CD4-positive, alpha-beta T cell treated with Interleukin-12 subunit alpha and Interleukin-12 subunit beta, for 1 hour (primary cell): ENCODE measurements at regions not wholly inside any gene's neighbourhood (a gene's known extent, or its start where the extent isn't known, plus 50 kb on each side); places are given as distances from the start of the nearest gene placed in this dataset.

ENCODE experiments used
- DNase-seq: peaks from one replicate; pipeline ENCODE4 v3.0.0-alpha.2; 2020

GRCh38 chr6:19042420-19042819 is 655.3 kb downstream of the RNF144B start:
- DNase-seq: no peak

DNA sequence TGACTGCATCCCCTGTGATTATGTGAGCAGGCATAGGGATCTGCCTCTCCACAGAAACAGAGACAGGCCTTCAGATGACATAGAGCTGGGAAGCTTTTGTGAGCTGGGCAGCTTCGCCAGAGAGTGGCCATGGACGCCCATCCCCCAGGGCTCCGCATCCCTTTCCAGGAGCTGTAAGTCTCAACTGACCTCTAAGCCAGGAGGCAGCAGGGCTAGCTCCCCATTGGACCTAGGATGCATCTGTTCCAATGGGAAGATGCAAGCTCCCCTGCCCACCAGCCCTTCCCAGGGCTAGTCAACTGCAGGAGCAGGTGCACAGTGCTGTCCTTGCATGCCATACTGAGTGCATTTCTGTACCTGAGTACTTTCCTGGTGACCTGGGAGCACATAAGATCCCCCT is 663.6 kb downstream of the RNF144B start:
- DNase-seq: no peak

GRCh38 chr6:19052219-19052618 is 665.1 kb downstream of the RNF144B start:
- no peak for DNase-seq

GRCh38 chr6:19059102-19059501 is 672.0 kb downstream of the RNF144B start:
- DNase-seq: no peak

DNA sequence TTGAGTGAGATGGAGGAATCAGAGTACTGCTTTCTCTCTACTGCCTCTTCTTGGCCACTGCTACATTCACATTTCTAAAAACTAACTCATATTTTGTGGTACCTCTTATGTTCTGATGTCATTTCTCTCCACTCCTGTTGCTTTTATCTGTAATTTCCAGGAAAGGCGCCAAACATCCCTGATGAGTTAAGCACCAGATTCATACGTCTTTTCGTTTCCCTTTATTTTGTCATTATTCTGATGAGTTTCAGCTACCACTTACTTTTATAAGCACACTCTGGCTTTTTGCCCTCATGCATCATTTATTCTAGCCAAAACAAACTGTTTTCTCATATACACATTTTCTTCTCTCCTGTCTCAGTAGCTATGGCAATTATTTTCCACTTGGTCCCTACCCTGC is 680.0 kb downstream of the RNF144B start:
- no peak for DNase-seq

DNA sequence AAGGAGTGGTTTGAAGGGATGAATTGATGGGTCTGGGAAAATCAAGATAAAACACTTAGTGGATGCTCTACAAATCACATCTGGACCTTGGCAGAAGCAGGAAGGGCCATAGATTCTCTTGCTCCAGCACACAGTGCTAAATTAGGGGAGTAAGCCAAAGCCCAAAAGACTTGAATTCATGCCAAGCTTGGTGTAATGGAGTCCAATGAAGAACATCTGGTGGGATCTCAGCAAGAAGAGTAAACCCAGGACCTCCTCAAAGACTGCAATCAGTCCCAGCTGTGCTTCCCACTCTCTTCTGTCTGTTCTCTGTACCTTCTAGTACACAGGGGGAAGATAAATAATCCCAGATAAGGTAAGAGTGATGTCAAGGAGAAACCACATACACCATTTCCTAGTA is 683.4 kb downstream of the RNF144B start:
- no peak for DNase-seq

DNA sequence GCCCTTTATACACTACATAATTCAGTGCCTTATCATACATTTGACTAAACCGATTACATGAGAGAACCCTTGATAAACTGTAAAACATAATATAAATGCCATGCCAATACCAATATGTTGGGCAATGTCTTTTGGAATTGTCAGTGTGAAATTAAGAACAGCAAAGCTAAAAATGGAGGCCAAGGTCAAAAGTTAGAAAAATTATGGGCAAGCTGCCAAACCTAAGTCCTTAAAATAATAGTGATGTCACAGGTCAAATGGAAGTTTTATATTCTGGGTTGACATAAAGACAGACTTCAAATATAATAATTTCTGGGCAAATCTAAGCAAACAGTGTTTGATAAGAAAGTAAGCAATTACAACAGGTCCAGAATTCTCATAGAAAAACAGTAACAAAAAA is 696.7 kb downstream of the RNF144B start:
- no peak for DNase-seq

GRCh38 chr6:19086480-19086879 is 699.3 kb downstream of the RNF144B start:
- DNase-seq: no peak

- DNase-seq: no peak
Observed at GRCh38 chr6:19087296-19087695, 700.1 kb downstream of the RNF144B start.

DNA sequence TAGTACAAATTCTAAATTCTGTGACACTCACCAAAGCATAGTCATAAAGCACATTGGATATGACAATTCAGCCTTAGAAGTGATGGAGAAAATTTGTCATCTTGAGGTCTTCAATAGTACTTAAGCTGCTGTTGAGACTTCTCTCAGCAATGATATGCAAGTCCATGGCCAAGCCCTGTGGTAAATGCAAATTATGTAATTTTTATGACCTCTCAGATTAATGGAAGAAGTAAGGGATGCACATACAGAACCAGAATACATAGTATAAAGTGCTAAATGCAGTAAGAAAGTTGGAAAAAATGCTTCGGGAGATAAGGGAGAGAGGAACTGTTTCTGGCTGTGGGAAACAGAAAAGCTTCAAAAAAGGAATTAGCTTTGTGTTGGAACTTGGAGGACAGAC is 700.7 kb downstream of the RNF144B start:
- no peak for DNase-seq

DNA sequence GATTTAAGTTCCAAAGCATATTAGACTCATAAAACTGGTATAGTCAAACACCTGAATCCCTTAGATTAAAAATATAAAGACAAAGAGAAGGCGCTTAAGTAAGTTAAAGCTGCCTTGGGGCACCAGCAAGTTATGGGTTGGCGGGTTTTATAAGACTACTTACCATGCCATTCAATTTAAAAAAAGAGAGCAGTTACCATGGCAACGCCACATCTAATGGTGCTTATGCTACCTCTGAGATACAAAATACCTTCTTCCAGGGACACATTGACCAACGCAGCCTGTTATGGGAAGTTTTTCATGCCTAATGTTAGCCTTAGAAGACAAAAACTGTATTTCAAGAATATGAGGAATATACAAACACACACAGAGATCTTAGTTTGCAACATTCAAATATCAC is 713.6 kb downstream of the RNF144B start:
- no peak for DNase-seq

GRCh38 chr6:19102936-19103335 is 715.8 kb downstream of the RNF144B start:
- no peak for DNase-seq

- no peak for DNase-seq
Observed at GRCh38 chr6:19107468-19107867, 720.3 kb downstream of the RNF144B start.

- no peak for DNase-seq
Observed at GRCh38 chr6:19121521-19121920, 715.6 kb upstream of the ID4 start.

DNA sequence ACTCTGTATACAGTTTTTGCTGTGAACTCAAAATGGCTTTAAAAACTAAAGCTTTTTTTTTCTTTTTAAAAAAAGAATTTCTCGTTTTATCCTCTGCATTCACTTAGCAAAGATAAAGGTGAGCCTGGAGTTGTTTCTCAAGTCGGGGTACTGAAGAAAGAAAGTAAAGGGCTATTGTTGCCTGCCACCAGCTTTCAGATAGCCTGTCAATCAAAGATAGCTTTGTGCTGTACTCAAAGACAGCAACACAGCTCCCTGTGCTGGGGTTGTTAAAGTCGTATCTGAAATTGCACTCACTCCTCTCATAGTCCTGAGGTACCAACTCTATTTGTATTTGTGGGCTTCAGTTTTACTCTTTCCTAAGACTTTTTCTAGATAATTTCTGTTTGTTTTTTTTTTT is 710.1 kb upstream of the ID4 start:
- DNase-seq: no peak

GRCh38 chr6:19128701-19129100 is 708.5 kb upstream of the ID4 start:
- DNase-seq: no peak

- DNase-seq: no peak
Observed at GRCh38 chr6:19135706-19136105, 701.5 kb upstream of the ID4 start.

DNA sequence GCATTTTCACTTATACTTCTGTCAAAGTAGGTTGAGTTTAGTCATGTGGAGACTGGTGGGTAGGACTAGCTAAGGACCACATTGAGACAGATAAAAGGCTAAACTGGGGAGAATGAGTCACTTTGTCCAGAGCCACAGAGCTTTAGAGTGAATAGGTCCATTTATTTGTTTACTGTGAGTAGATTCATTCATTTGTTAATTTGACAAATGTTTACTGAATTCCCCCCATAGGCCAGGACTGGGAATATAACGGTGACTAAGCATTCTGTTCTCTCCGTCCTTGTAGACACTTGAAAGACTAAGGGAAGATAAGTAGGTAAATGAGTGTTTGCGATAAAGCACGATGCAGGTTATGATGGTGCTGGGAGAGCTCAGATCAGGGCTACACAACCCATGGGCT is 699.7 kb upstream of the ID4 start:
- DNase-seq: no peak

DNA sequence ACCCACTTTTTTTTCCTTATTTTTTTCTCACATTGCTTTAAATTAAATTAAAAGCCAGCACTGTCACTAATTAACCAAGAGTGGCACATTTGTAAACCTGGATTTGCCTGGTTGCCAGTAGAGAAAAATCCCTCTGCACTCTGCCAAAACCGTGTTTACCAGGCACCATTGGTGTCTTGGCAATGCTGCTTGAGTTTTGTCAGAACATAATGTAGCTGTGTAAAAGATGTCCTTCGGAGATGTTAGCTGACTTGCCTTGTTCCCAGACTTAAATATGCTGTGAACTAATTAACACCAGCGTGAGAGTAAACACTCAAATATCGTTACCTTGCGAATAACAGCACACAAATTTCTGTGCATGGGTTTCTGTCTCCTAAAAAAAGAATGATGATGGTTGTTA is 694.9 kb upstream of the ID4 start:
- no peak for DNase-seq

GRCh38 chr6:19150307-19150706 is 686.9 kb upstream of the ID4 start:
- no peak for DNase-seq

DNA sequence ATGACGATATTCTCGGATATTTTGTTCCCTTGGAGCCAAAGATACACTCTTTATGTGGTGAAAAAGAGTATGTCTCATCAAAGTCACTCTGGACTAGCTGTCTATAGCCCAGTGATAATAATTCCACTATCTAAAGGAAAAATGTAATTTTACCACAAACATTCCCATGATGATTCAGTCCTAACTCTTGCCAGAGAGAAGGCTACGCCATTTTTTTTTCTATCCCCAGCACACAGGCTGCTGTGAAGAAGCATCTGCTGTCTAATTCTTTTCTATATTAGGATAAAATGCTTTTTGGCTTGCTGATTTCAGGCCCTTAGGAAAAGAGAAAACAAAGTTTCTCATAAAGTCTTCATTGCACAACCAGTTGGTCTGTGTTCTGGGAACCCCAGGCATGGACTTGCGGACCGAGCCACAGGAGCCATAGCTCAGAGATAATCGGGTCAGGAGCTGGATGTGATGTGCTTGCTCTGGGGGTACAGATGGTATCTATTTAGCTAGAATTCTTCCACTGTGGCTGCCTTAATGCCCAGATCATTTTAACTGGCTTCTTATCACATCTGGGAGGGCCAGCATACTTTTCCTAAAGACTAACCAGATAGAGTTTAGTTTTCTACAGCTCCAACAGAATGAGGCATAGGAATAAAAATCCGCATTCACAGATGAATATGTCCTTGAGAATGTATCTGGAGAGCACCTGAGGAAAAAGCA is 683.7 kb upstream of the ID4 start:
- DNase-seq: no peak

- DNase-seq: no peak
Observed at GRCh38 chr6:19153981-19154295, 683.2 kb upstream of the ID4 start.

- DNase-seq: no peak
Observed at GRCh38 chr6:19156443-19156842, 680.7 kb upstream of the ID4 start.

DNA sequence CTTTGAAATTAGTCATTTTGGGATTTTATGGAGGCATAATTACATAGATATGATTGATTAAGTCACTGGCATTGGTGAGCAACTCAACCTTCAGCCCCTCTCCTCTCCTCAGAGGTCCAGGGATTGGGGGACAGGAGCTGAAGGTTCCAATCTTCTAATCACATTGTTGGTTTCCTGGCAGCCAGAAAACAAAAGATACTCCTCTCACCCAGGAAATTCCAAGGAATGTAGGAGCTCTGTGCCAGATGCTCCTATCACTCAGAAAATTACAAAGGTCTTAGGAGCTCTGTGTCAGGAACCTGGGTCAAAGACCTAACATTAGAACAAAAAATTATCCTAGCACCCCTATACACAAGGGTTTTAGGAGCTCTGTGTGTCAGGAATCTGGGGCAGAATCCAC is 679.7 kb upstream of the ID4 start:
- DNase-seq: no peak

- no peak for DNase-seq
Observed at GRCh38 chr6:19158586-19158985, 678.6 kb upstream of the ID4 start.

GRCh38 chr6:19159089-19159488 is 678.1 kb upstream of the ID4 start:
- DNase-seq: no peak
